ENCODE measurements at regions not wholly inside any gene's neighbourhood (a gene's known extent, or its start where the extent isn't known, plus 50 kb on each side); places are given as distances from the start of the nearest gene placed in this dataset.
"Not testable (repeated sequence)": the region's sequence is repeated elsewhere in the genome, so short reads cannot be mapped to it uniquely, and the experiment has no call there.

DNA sequence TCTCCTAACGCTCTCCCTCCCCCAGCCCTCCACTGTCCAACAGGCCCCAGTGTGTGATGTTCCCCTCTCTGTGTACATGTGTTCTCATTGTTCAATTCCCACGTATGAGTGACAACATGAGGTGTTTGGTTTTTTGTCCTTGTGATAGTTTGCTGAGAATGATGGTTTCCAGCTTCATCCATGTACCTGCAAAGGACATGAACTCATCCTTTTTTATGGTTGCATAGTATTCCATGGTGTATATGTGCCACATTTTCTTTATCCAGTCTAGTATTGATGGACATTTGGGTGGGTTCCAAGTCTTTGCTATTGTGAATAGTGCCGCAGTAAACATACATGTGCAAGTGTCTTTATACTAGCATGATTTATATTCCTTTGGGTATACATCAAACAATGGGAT is 347.4 kb downstream of the MAGEE1 start:
- DNase-seq; H3K4me3 ChIP-seq (ENCODE audit: low read length); H3K36me3 ChIP-seq (ENCODE audit: control insufficient read depth, insufficient read depth, low read length); H3K4me1 ChIP-seq (ENCODE audit: control insufficient read depth, insufficient read depth, low read length); H3K27ac ChIP-seq (ENCODE audit: low read length); H3K9me3 ChIP-seq (ENCODE audit: control insufficient read depth, low read depth, low read length); H3K27me3 ChIP-seq (ENCODE audit: control insufficient read depth, insufficient read depth, low read length): not testable (repeated sequence)
- no CpG with 5 or more reads among the region's 3 CpGs for WGBS (ENCODE audit: insufficient coverage, low lambda C conversion rate)

DNA sequence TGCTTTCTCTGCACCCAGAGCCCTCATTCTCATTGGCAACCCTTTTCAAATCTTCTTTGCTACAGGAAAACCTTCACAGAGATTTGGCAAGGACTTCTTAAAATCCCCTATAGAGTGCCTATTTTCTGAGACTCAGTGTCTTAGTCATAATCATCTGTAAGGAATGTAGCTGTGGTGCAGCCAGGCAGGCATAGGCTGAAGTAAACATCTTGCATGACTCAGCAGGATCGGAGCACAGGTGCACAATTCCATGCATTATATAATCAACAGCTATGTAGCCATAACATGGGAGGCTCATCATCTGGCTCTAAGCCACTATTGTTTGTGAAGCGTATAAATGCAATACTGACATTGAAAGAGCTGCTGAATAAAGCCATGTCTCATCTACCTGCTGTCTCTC is 368.8 kb downstream of the MAGEE1 start:
- WGBS (ENCODE audit: insufficient coverage, low lambda C conversion rate) = no CpG with 5 or more reads among the region's 2 CpGs
- Histone ChIP-seq H3K4me3 (ENCODE audit: low read length) (no peak overlapping the region), H3K27me3 (ENCODE audit: control insufficient read depth, insufficient read depth, low read length) (no peaks in the 10 kb centered on the region), H3K4me1 (ENCODE audit: control insufficient read depth, insufficient read depth, low read length) (no peaks in the 10 kb centered on the region), H3K36me3 (ENCODE audit: control insufficient read depth, insufficient read depth, low read length) (no peaks in the 10 kb centered on the region), H3K9me3 (ENCODE audit: control insufficient read depth, low read depth, low read length) (no peaks in the 10 kb centered on the region), H3K27ac (ENCODE audit: low read length) (no peak overlapping the region)
- DNase-seq = no peak

DNA sequence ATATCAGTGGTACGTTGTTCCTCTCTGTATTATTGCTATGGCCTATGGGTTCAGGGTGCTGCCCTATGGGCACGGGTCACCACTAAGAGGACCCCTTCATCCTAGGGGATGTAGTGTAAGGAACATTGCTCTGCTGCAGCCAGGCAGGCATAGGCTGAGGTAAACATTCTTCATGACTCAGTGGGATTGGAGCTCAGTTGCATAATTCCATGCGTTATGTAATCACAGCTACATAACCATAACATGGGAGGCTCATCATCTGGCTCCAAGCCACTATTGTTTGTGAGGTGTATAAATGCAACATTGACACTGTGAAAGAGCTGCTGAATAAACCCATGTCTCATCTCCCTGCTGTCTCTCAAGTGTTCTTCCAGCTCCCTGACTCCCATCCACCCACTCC is 375.2 kb downstream of the MAGEE1 start:
- no CpG with 5 or more reads among the region's 3 CpGs for WGBS (ENCODE audit: insufficient coverage, low lambda C conversion rate)
- Histone ChIP-seq H3K4me1 (ENCODE audit: control insufficient read depth, insufficient read depth, low read length) (no peaks in the 10 kb centered on the region), H3K27me3 (ENCODE audit: control insufficient read depth, insufficient read depth, low read length) (no peaks in the 10 kb centered on the region), H3K27ac (ENCODE audit: low read length) (no peak overlapping the region), H3K36me3 (ENCODE audit: control insufficient read depth, insufficient read depth, low read length) (no peaks in the 10 kb centered on the region), H3K4me3 (ENCODE audit: low read length) (no peak overlapping the region), H3K9me3 (ENCODE audit: control insufficient read depth, low read depth, low read length) (no peaks in the 10 kb centered on the region)
- no peak for DNase-seq

DNA sequence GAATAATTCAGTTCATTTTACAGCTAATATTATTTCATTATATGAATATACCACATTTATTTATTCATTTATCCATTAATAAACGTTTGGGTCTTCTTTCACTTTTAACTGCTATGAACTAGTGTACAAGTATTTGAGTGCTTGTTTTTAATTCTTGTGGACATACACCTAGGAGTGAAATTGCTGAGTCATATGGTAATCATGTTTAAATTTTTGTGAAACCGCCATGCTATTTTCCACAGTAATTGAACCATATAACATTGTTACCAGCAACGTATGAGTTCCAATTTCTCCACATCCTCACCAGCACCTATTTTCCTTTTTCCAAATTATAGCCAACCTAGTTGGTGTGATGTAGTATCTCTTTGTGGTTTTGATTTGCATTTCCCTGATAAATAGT is 388.2 kb downstream of the MAGEE1 start:
- Histone ChIP-seq H3K27me3 (ENCODE audit: control insufficient read depth, insufficient read depth, low read length) (no peaks in the 10 kb centered on the region), H3K36me3 (ENCODE audit: control insufficient read depth, insufficient read depth, low read length) (no peaks in the 10 kb centered on the region), H3K4me1 (ENCODE audit: control insufficient read depth, insufficient read depth, low read length) (no peaks in the 10 kb centered on the region), H3K27ac (ENCODE audit: low read length) (no peak overlapping the region), H3K9me3 (ENCODE audit: control insufficient read depth, low read depth, low read length) (no peaks in the 10 kb centered on the region), H3K4me3 (ENCODE audit: low read length) (no peak overlapping the region)
- WGBS (ENCODE audit: insufficient coverage, low lambda C conversion rate) = no CpG with 5 or more reads among the region's 3 CpGs
- no peak for DNase-seq

DNA sequence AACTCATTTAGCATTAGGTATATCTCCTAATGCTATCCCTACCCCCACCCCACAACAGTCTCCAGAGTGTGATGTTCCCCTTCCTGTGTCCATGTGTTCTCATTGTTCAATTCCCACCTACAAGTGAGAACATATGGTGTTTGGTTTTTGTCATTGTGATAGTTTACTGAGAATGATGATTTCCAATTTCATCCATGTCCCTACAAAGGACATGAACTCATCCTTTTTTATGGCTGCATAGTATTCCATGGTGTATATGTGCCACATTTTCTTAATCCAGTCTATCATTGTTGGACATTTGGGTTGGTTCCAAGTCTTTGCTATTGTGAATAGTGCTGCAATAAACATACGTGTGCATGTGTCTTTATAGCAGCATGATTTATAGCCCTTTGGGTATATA is 389.8 kb downstream of the MAGEE1 start:
- not testable (repeated sequence) for DNase-seq; H3K27me3 ChIP-seq (ENCODE audit: control insufficient read depth, insufficient read depth, low read length); H3K36me3 ChIP-seq (ENCODE audit: control insufficient read depth, insufficient read depth, low read length); H3K4me3 ChIP-seq (ENCODE audit: low read length); H3K9me3 ChIP-seq (ENCODE audit: control insufficient read depth, low read depth, low read length); H3K27ac ChIP-seq (ENCODE audit: low read length); H3K4me1 ChIP-seq (ENCODE audit: control insufficient read depth, insufficient read depth, low read length)
- no CpG with 5 or more reads among the region's 1 CpG for WGBS (ENCODE audit: insufficient coverage, low lambda C conversion rate)

DNA sequence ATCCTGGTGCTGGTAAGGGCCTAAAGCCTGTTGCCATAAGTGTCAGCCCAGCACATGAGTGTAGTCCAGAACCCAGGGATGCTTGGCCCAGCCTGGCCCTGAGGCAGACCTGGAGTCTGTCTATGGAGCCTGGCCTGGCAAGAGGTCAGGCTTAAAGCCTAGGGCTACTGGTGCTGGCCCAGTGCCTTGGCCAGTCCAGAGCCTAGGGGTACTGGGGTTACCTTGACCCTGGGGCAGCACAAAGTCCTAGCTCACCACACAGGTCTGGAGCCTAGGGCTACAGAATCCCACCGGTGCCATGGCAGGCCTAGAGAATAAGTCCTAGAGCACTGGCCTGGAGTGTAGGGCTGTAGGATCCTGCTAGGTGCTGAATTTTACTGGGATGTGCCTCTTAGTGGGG is 393.8 kb downstream of the MAGEE1 start:
- Histone ChIP-seq H3K27ac (ENCODE audit: low read length) (no peak overlapping the region), H3K36me3 (ENCODE audit: control insufficient read depth, insufficient read depth, low read length) (no peaks in the 10 kb centered on the region), H3K9me3 (ENCODE audit: control insufficient read depth, low read depth, low read length) (no peaks in the 10 kb centered on the region), H3K27me3 (ENCODE audit: control insufficient read depth, insufficient read depth, low read length) (no peaks in the 10 kb centered on the region), H3K4me3 (ENCODE audit: low read length) (no peak overlapping the region), H3K4me1 (ENCODE audit: control insufficient read depth, insufficient read depth, low read length) (no peaks in the 10 kb centered on the region)
- WGBS (ENCODE audit: insufficient coverage, low lambda C conversion rate) = no CpG with 5 or more reads among the region's 1 CpG
- DNase-seq = no peak

DNA sequence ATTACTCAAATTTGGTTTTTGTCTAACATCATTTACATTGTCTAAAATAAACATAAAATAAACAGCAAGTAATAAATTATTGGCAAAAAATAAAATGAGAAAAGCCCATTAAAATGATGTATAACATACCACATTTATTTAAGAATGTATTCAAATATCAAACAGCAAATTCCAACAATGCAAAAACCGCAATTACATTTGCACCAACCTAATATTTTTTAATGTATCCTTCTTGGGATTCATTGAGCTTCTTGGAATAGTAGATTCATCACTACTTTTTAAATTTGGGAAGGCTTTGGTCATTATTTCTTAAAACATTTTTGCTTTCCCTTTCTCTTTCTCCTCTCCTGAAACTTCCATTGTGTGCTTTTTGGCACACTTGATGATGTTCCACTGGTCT is 400.2 kb downstream of the MAGEE1 start:
- 100% methylated on average over 1 of the region's 1 CpG for WGBS (ENCODE audit: insufficient coverage, low lambda C conversion rate)
- Histone ChIP-seq H3K27me3 (ENCODE audit: control insufficient read depth, insufficient read depth, low read length) (no peaks in the 10 kb centered on the region), H3K9me3 (ENCODE audit: control insufficient read depth, low read depth, low read length) (no peaks in the 10 kb centered on the region)

DNA sequence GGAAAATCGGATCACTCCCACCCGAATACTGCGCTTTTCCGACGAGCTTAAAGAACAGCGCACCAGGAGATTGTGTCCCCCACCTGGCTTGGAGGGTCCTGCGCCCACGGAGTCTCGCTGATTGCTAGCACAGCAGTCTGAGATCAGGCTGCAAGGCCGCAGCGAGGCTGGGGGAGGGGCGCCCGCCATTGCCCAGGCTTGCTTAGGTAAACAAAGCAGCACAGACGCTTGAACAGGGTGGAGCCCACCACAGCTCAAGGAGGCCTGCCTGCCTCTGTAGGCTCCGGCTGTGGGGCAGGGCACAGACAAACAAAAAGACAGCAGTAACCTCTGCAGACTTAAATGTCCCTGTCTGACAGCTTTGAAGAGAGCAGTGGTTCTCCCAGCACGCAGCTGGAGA is 413.4 kb downstream of the MAGEE1 start:
- no CpG with 5 or more reads among the region's 16 CpGs for WGBS (ENCODE audit: insufficient coverage, low lambda C conversion rate)
- not testable (repeated sequence) for DNase-seq; H3K27ac ChIP-seq (ENCODE audit: low read length); H3K4me3 ChIP-seq (ENCODE audit: low read length); H3K27me3 ChIP-seq (ENCODE audit: control insufficient read depth, insufficient read depth, low read length); H3K9me3 ChIP-seq (ENCODE audit: control insufficient read depth, low read depth, low read length); H3K36me3 ChIP-seq (ENCODE audit: control insufficient read depth, insufficient read depth, low read length); H3K4me1 ChIP-seq (ENCODE audit: control insufficient read depth, insufficient read depth, low read length)

More for the DNA sequence above, 400.2 kb downstream of the MAGEE1 start:
- Histone ChIP-seq H3K4me3 (ENCODE audit: low read length) (no peak overlapping the region), H3K36me3 (ENCODE audit: control insufficient read depth, insufficient read depth, low read length) (no peaks in the 10 kb centered on the region), H3K27ac (ENCODE audit: low read length) (no peak overlapping the region), H3K4me1 (ENCODE audit: control insufficient read depth, insufficient read depth, low read length) (no peaks in the 10 kb centered on the region)
- no peak for DNase-seq

DNA sequence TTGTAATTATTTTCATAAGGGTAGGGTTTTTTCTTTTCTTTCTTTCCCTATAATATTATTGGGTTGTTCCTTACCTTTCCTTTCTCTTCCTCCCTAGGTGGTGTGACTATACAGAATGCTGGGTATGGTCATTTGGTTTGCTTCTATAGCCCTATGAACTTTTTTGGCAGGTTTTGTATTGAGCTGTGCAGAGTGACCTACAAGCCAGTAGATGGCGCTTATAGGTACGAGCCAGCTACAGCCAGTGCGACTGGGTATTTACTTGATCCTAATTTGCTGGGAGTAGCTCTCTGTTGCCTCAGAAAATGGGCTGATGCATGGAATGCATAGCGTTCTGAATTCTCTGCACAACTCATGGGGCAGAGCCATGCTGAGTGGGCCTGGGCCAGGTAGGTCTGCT is 423.3 kb downstream of the MAGEE1 start:
- no CpG with 5 or more reads among the region's 4 CpGs for WGBS (ENCODE audit: insufficient coverage, low lambda C conversion rate)
- no peak for DNase-seq
- Histone ChIP-seq H3K27me3 (ENCODE audit: control insufficient read depth, insufficient read depth, low read length) (no peaks in the 10 kb centered on the region), H3K36me3 (ENCODE audit: control insufficient read depth, insufficient read depth, low read length) (no peaks in the 10 kb centered on the region), H3K9me3 (ENCODE audit: control insufficient read depth, low read depth, low read length) (no peaks in the 10 kb centered on the region), H3K4me3 (ENCODE audit: low read length) (no peak overlapping the region), H3K27ac (ENCODE audit: low read length) (no peak overlapping the region), H3K4me1 (ENCODE audit: control insufficient read depth, insufficient read depth, low read length) (no peaks in the 10 kb centered on the region)

DNA sequence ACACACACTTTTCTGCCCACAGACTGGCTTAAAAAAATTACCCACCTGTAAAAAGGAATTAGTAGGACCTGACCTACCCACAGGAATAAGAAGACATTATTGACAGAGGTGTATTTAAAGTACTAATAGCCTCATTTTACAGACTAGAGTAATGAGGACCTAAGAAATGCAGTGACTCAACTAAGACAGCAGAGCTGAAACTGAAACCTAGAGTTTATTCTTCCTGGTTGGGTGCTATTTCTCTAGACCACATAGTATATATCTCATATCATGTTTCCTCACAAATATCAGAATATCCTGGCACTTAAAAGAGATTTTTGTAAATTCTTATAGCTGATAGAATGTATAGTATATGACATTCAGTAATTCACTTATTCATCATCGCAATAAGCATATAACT is 435.0 kb downstream of the MAGEE1 start:
- no CpG with 5 or more reads among the region's 1 CpG for WGBS (ENCODE audit: insufficient coverage, low lambda C conversion rate)
- Histone ChIP-seq H3K36me3 (ENCODE audit: control insufficient read depth, insufficient read depth, low read length) (no peaks in the 10 kb centered on the region), H3K4me3 (ENCODE audit: low read length) (no peak overlapping the region), H3K27me3 (ENCODE audit: control insufficient read depth, insufficient read depth, low read length) (no peaks in the 10 kb centered on the region), H3K27ac (ENCODE audit: low read length) (no peak overlapping the region), H3K9me3 (ENCODE audit: control insufficient read depth, low read depth, low read length) (no peaks in the 10 kb centered on the region), H3K4me1 (ENCODE audit: control insufficient read depth, insufficient read depth, low read length) (no peaks in the 10 kb centered on the region)
- no peak for DNase-seq

DNA sequence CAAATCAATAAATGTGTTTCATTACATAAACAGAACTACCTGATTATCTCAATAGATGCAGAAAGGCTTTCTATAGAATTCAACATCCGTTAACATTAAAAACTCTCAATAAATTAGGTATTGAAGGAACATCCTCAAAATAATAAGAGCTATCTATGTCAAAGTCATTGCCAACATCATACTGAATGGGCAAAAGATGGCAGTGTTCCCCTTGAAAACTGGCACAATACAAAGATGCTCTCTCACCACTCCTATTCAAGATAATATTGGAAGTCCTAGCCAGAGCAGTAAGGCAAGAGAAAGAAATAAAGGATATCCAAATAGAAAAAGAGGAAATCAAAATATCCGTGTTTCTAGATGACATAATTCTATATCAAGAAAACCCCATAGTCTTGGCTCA is 466.4 kb downstream of the MAGEE1 start:
- H3K4me1 ChIP-seq (ENCODE audit: control insufficient read depth, insufficient read depth, low read length) = no peaks in the 10 kb centered on the region
- WGBS (ENCODE audit: insufficient coverage, low lambda C conversion rate) = no CpG with 5 or more reads among the region's 2 CpGs
- no peaks in the 10 kb centered on the region for H3K9me3 ChIP-seq (ENCODE audit: control insufficient read depth, low read depth, low read length)
- H3K27ac ChIP-seq (ENCODE audit: low read length) = no peak overlapping the region
- H3K4me3 ChIP-seq (ENCODE audit: low read length) = no peak overlapping the region
- no peaks in the 10 kb centered on the region for H3K27me3 ChIP-seq (ENCODE audit: control insufficient read depth, insufficient read depth, low read length)
- no peak for DNase-seq
- H3K36me3 ChIP-seq (ENCODE audit: control insufficient read depth, insufficient read depth, low read length) = no peaks in the 10 kb centered on the region
